OCI-LY7 (cell line): ENCODE measurements at regions not wholly inside any gene's neighbourhood (a gene's known extent, or its start where the extent isn't known, plus 50 kb on each side); places are given as distances from the start of the nearest gene placed in this dataset.

Source experiments
- BruUV-seq: library from RNA; stranded (reverse); fragments of 400-500 nt; replicated peaks from 2 replicates; lab custom pipeline; 2021; lab: Mats Ljungman, UMichigan
- CTCF ChIA-PET: fragments of 300-600 bp; sonication (Branson Sonifier 250); formaldehyde crosslinking; loops from one replicate; lab custom pipeline; 2022; ENCODE audit warnings: antibody characterized with exemption; ENCODE audit not compliant: unreplicated experiment; lab: Charles Lee
- POLR2A ChIA-PET: fragments of 300-600 bp; sonication (Branson Sonifier 250); formaldehyde crosslinking; loops from one replicate; lab custom pipeline; 2022; ENCODE audit warnings: antibody characterized with exemption; lab: Charles Lee
- DNase-seq: peaks from one replicate; pipeline ENCODE4 v3.0.0-alpha.2; 2015; ENCODE audit warnings: low spot score
- H2AFZ ChIP-seq: fragments of 200-600 bp; sonication (generic), shearing (Covaris generic); 2 replicates; pipeline ENCODE4 v1.6.1; 2014; ENCODE audit warnings: mild to moderate bottlenecking, antibody characterized with exemption, low read length, moderate library complexity
- H3K27ac ChIP-seq: fragments of 200-600 bp; sonication (generic); 2 replicates; pipeline ENCODE4 v1.5.1; 2014; ENCODE audit warnings: mixed run types, low read depth, mild to moderate bottlenecking, moderate library complexity, low read length, inconsistent platforms; ENCODE audit not compliant: poor library complexity, severe bottlenecking
- H3K36me3 ChIP-seq: fragments of 200-600 bp; sonication (generic); 2 replicates; pipeline ENCODE4 v1.6.1; 2014; ENCODE audit warnings: mild to moderate bottlenecking, antibody characterized with exemption, low read length, moderate library complexity, mixed read lengths; ENCODE audit not compliant: insufficient read depth
- H3K4me1 ChIP-seq: fragments of 200-600 bp; sonication (generic); 2 replicates; pipeline ENCODE4 v1.5.1; 2014; ENCODE audit warnings: mild to moderate bottlenecking, low read length; ENCODE audit not compliant: insufficient read depth, poor library complexity, severe bottlenecking
- H3K4me2 ChIP-seq: fragments of 200-600 bp; sonication (generic); 2 replicates; pipeline ENCODE4 v1.6.1; 2014; ENCODE audit warnings: mild to moderate bottlenecking, low read length
- H3K4me3 ChIP-seq: fragments of 200-600 bp; sonication (generic); 2 replicates; pipeline ENCODE4 v1.5.1; 2014; ENCODE audit warnings: mild to moderate bottlenecking, low read depth, low read length; ENCODE audit not compliant: poor library complexity, severe bottlenecking
- H3K79me2 ChIP-seq: fragments of 200-600 bp; sonication (generic); 2 replicates; pipeline ENCODE4 v1.6.1; 2016; ENCODE audit warnings: low read depth, mild to moderate bottlenecking, low read length, moderate library complexity, mixed read lengths; ENCODE audit not compliant: insufficient read depth
- H3K9me2 ChIP-seq: fragments of 200-600 bp; sonication (generic); 2 replicates; pipeline ENCODE4 v1.6.1; 2016; ENCODE audit warnings: mild to moderate bottlenecking, low read length, mixed read lengths; ENCODE audit not compliant: insufficient read depth
- H3K9me3 ChIP-seq: fragments of 200-600 bp; sonication (generic); 2 replicates; pipeline ENCODE4 v1.6.1; 2014; ENCODE audit warnings: mild to moderate bottlenecking, mixed run types, low read length, mixed read lengths
- H4K20me1 ChIP-seq: fragments of 200-600 bp; sonication (generic); 2 replicates; pipeline ENCODE4 v1.6.1; 2014; ENCODE audit warnings: mild to moderate bottlenecking, antibody characterized with exemption, low read length, moderate library complexity, mixed read lengths; ENCODE audit not compliant: insufficient read depth
- EZH2phosphoT487 ChIP-seq: fragments of 200-600 bp; sonication (generic); IDR thresholded peaks from 2 replicates; pipeline ENCODE4 v1.6.1; 2018; ENCODE audit warnings: low read depth, borderline replicate concordance, mild to moderate bottlenecking, mixed run types, antibody characterized with exemption, low read length, moderate library complexity, mixed read lengths
- intact Hi-C: fragments of 100-400 bp; cut with micrococcal nuclease; formaldehyde crosslinking; loops from one replicate; pipeline ENCODE4 v1.10.0; 2022; ENCODE audit not compliant: unreplicated experiment
- TF ChIP-seq, protein P1 (sequence below): fragments of 200-600 bp; sonication (generic); conservative IDR thresholded peaks from 2 replicates; pipeline ENCODE4 v1.5.1; 2014; ENCODE audit warnings: mild to moderate bottlenecking, antibody characterized with exemption, low read length, moderate library complexity, mixed read lengths

DNA sequence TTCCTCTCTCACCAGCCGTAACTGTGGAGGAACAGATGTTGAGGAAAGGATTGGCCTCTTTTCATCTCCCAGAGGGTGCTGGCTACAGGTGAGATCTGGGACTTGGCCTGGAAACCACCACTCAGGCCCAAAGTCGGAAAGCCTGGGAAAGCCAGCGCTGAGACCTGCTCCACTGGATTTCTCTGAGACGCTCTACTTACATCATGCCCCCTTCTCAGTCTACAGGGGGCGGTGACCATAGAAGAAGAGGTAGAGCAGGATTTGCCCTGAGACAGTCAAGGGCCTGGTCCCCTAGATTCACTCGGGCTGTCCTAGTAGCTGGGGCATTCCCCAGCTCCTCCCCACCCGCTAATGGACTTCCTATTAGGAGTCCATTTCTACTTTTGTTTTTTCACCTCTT is 80.9 kb downstream of the C3orf38 start:
- no peaks in the 10 kb centered on the region for H3K9me2 ChIP-seq
- no peak for DNase-seq
- H3K36me3 ChIP-seq, result no peaks in the 10 kb centered on the region
- H3K4me2 ChIP-seq, result no peak overlapping the region
- H3K4me1 ChIP-seq, result no peaks in the 10 kb centered on the region
- ChIA-PET POLR2A (no interaction called here), CTCF (no interaction called here)
- H2AFZ ChIP-seq, result no peak overlapping the region
- no peak overlapping the region for H3K4me3 ChIP-seq
- H3K27ac ChIP-seq, result no peak overlapping the region
- H3K79me2 ChIP-seq, result no peaks in the 10 kb centered on the region
- TF ChIP-seq, protein P1, sequence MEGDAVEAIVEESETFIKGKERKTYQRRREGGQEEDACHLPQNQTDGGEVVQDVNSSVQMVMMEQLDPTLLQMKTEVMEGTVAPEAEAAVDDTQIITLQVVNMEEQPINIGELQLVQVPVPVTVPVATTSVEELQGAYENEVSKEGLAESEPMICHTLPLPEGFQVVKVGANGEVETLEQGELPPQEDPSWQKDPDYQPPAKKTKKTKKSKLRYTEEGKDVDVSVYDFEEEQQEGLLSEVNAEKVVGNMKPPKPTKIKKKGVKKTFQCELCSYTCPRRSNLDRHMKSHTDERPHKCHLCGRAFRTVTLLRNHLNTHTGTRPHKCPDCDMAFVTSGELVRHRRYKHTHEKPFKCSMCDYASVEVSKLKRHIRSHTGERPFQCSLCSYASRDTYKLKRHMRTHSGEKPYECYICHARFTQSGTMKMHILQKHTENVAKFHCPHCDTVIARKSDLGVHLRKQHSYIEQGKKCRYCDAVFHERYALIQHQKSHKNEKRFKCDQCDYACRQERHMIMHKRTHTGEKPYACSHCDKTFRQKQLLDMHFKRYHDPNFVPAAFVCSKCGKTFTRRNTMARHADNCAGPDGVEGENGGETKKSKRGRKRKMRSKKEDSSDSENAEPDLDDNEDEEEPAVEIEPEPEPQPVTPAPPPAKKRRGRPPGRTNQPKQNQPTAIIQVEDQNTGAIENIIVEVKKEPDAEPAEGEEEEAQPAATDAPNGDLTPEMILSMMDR, result no peak
- no peak for TF ChIP-seq EZH2phosphoT487
- no peaks in the 10 kb centered on the region for H3K9me3 ChIP-seq
- no peaks in the 10 kb centered on the region for H4K20me1 ChIP-seq
- BruUV-seq, result no TSS peak
- intact Hi-C loops, result no loop called here

DNA sequence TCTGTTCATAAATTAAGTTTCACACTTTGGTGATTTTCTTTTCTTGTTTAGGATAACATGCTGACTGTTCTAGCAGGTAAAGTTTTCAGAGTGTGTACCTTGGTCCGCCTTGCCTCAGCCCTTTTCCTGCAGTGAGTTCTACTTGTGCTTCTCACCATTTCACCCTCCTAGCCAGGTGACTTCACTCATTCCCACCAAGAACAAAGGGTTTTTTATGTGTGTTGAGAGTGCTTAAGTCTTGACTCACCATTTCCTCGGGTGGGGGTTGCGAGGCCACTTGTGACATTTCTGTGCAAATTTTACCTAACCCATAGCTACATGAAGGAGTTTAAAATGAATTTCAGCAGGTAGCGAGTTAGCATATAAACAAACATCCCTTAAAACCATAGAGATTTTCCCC is 81.4 kb downstream of the C3orf38 start:
- intact Hi-C loops, result no loop called here
- Histone ChIP-seq H3K36me3 (no peaks in the 10 kb centered on the region), H3K4me3 (no peak overlapping the region), H3K4me2 (no peak overlapping the region), H3K79me2 (no peaks in the 10 kb centered on the region), H3K4me1 (no peaks in the 10 kb centered on the region), H3K9me2 (no peaks in the 10 kb centered on the region), H3K9me3 (no peaks in the 10 kb centered on the region), H3K27ac (no peak overlapping the region), H2AFZ (no peak overlapping the region), H4K20me1 (no peaks in the 10 kb centered on the region)
- BruUV-seq, result no TSS peak
- no peak for TF ChIP-seq EZH2phosphoT487
- TF ChIP-seq, protein P1, result no peak
- no peak for DNase-seq
- ChIA-PET POLR2A (no interaction called here), CTCF (no interaction called here)

DNA sequence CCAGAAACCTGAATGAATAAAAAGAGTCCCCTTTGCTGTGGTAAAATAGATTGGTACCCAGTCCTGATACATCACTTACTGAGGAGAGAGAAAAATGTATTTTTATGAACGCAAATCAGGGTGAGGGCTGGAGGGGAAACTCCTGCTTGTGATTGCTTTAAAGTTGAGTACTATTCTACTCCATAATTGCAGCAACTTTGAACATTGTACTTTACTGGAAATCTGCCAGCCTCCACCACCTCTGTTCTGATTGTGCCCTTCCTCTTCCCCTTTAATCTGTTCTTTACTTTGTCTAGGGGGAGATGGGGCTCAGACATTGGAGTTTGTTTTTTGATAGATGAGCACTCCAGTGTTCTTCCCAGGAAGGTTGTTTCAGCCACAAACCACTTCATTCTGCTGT is 81.9 kb downstream of the C3orf38 start:
- H3K9me3 ChIP-seq, result no peaks in the 10 kb centered on the region
- H3K9me2 ChIP-seq, result no peaks in the 10 kb centered on the region
- H2AFZ ChIP-seq, result no peak overlapping the region
- no peak for DNase-seq
- H3K4me1 ChIP-seq, result no peaks in the 10 kb centered on the region
- no peak overlapping the region for H3K4me2 ChIP-seq
- H3K27ac ChIP-seq, result no peak overlapping the region
- intact Hi-C loops, result no loop called here
- ChIA-PET CTCF (no interaction called here), POLR2A (no interaction called here)
- no peaks in the 10 kb centered on the region for H4K20me1 ChIP-seq
- no TSS peak for BruUV-seq
- no peaks in the 10 kb centered on the region for H3K79me2 ChIP-seq
- no peak overlapping the region for H3K4me3 ChIP-seq
- TF ChIP-seq EZH2phosphoT487, result no peak
- TF ChIP-seq, protein P1, result no peak
- no peaks in the 10 kb centered on the region for H3K36me3 ChIP-seq
